Stromal cell of bone marrow (primary cell): ENCODE measurements at regions not wholly inside any gene's neighbourhood (a gene's known extent, or its start where the extent isn't known, plus 50 kb on each side); places are given as distances from the start of the nearest gene placed in this dataset.
"Not testable (repeated sequence)": the region's sequence is repeated elsewhere in the genome, so short reads cannot be mapped to it uniquely, and the experiment has no call there.

ENCODE experiments used
- DNase-seq: peaks from one replicate; pipeline ENCODE4 v3.0.0-alpha.2; 2012; ENCODE audit warnings: low read depth

GRCh38 chr5:116892993-116893392 is 318.4 kb upstream of the SEMA6A start:
- DNase-seq, result no peak

GRCh38 chr5:116887104-116887503 is 312.5 kb upstream of the SEMA6A start:
- no peak for DNase-seq

GRCh38 chr5:116885825-116886224 is 311.2 kb upstream of the SEMA6A start:
- DNase-seq, result no peak

- no peak for DNase-seq
Measured at GRCh38 chr5:116883875-116884274, 309.3 kb upstream of the SEMA6A start.

GRCh38 chr5:116881921-116882531 is 307.4 kb upstream of the SEMA6A start:
- no peak for DNase-seq

- DNase-seq, result no peak
Measured at GRCh38 chr5:116880601-116881000, 306.0 kb upstream of the SEMA6A start.

GRCh38 chr5:116880150-116880549 is 305.5 kb upstream of the SEMA6A start:
- no peak for DNase-seq

GRCh38 chr5:116876240-116876840 is 301.7 kb upstream of the SEMA6A start:
- DNase-seq, result no peak

- DNase-seq, result no peak
Measured at GRCh38 chr5:116872986-116873385, 298.4 kb upstream of the SEMA6A start.

- DNase-seq, result no peak
Measured at GRCh38 chr5:116872486-116872885, 297.9 kb upstream of the SEMA6A start.

GRCh38 chr5:116867825-116868224 is 293.2 kb upstream of the SEMA6A start:
- not testable (repeated sequence) for DNase-seq

- no peak for DNase-seq
Measured at GRCh38 chr5:116865651-116866050, 291.0 kb upstream of the SEMA6A start.

- DNase-seq, result no peak
Measured at GRCh38 chr5:116864838-116865190, 290.2 kb upstream of the SEMA6A start.

- no peak for DNase-seq
Measured at GRCh38 chr5:116864157-116864837, 289.7 kb upstream of the SEMA6A start.

- DNase-seq, result no peak
Measured at GRCh38 chr5:116862632-116863455, 288.2 kb upstream of the SEMA6A start.

GRCh38 chr5:116861666-116862065 is 287.0 kb upstream of the SEMA6A start:
- no peak for DNase-seq

- DNase-seq, result no peak
Measured at GRCh38 chr5:116861097-116861496, 286.5 kb upstream of the SEMA6A start.

GRCh38 chr5:116859666-116860320 is 285.2 kb upstream of the SEMA6A start:
- no peak for DNase-seq

- no peak for DNase-seq
Measured at GRCh38 chr5:116858705-116859333, 284.2 kb upstream of the SEMA6A start.

- not testable (repeated sequence) for DNase-seq
Measured at GRCh38 chr5:116858020-116858419, 283.4 kb upstream of the SEMA6A start.

GRCh38 chr5:116856271-116856670 is 281.6 kb upstream of the SEMA6A start:
- DNase-seq, result no peak

- DNase-seq, result no peak
Measured at GRCh38 chr5:116853992-116854391, 279.4 kb upstream of the SEMA6A start.
